Endothelial cell (in vitro differentiated cells): ENCODE measurements at regions not wholly inside any gene's neighbourhood (a gene's known extent, or its start where the extent isn't known, plus 50 kb on each side); places are given as distances from the start of the nearest gene placed in this dataset.

Experiments
- DNase-seq: peaks from one replicate; pipeline ENCODE4 v3.0.0; 2021; ENCODE audit warnings: low spot score
- H3K27ac Mint-ChIP-seq: one replicate; pipeline ENCODE4 v1.8.0; 2021; ENCODE audit warnings: mixed read lengths, inconsistent platforms; ENCODE audit not compliant: unreplicated experiment
- H3K27me3 Mint-ChIP-seq: one replicate; pipeline ENCODE4 v1.8.0; 2021; ENCODE audit warnings: mild to moderate bottlenecking, moderate library complexity, mixed read lengths, inconsistent platforms; ENCODE audit not compliant: unreplicated experiment
- H3K36me3 Mint-ChIP-seq: one replicate; pipeline ENCODE4 v1.8.0; 2021; ENCODE audit warnings: mild to moderate bottlenecking, low read depth, mixed read lengths, inconsistent platforms; ENCODE audit not compliant: unreplicated experiment
- H3K4me1 Mint-ChIP-seq: one replicate; pipeline ENCODE4 v1.8.0; 2021; ENCODE audit warnings: mild to moderate bottlenecking, mixed read lengths, inconsistent platforms; ENCODE audit not compliant: unreplicated experiment
- H3K4me3 Mint-ChIP-seq: one replicate; pipeline ENCODE4 v1.8.0; 2021; ENCODE audit warnings: mild to moderate bottlenecking, mixed read lengths, inconsistent platforms; ENCODE audit not compliant: unreplicated experiment
- H3K9me3 Mint-ChIP-seq: one replicate; pipeline ENCODE4 v1.8.0; 2021; ENCODE audit warnings: mixed read lengths, inconsistent platforms; ENCODE audit not compliant: unreplicated experiment
- CTCF ChIP-seq: fragments of 200-600 bp; sonication (generic); IDR thresholded peaks from one replicate; pipeline ENCODE4 v1.5.0; 2021; ENCODE audit warnings: antibody characterized with exemption; ENCODE audit not compliant: unreplicated experiment

- Mint-ChIP-seq H3K27me3 (peaks cover 2% of the 10 kb centered on the region), H3K4me3 (no peak overlapping the region), H3K4me1 (no peaks in the 10 kb centered on the region), H3K9me3 (no peaks in the 10 kb centered on the region), H3K27ac (no peak overlapping the region), H3K36me3 (no peaks in the 10 kb centered on the region)
- no peak for DNase-seq
- no peak for TF ChIP-seq CTCF
These were observed 51.0 kb upstream of the ACTR3 start for GRCh38 chr2:113838744-113839444.

- no peak for TF ChIP-seq CTCF
- Mint-ChIP-seq H3K4me3 (no peak overlapping the region), H3K9me3 (no peaks in the 10 kb centered on the region), H3K27ac (no peak overlapping the region), H3K27me3 (peaks cover 2% of the 10 kb centered on the region), H3K36me3 (no peaks in the 10 kb centered on the region), H3K4me1 (no peaks in the 10 kb centered on the region)
- DNase-seq, result no peak
These were observed 51.6 kb upstream of the ACTR3 start for GRCh38 chr2:113838277-113838676.

- no peaks in the 10 kb centered on the region for H3K9me3 Mint-ChIP-seq
- TF ChIP-seq CTCF, result no peak
- DNase-seq, result no peak
- H3K4me3 Mint-ChIP-seq, result no peak overlapping the region
- no peaks in the 10 kb centered on the region for H3K36me3 Mint-ChIP-seq
- no peak overlapping the region for H3K27ac Mint-ChIP-seq
- H3K4me1 Mint-ChIP-seq, result no peaks in the 10 kb centered on the region
- peaks cover 2% of the 10 kb centered on the region for H3K27me3 Mint-ChIP-seq
These were observed 55.7 kb upstream of the ACTR3 start for GRCh38 chr2:113834051-113834730.

GRCh38 chr2:113832795-113833290, 57.0 kb upstream of the ACTR3 start:
- no peak for DNase-seq
- Mint-ChIP-seq H3K27ac (no peak overlapping the region), H3K4me1 (no peaks in the 10 kb centered on the region), H3K9me3 (no peaks in the 10 kb centered on the region), H3K36me3 (no peaks in the 10 kb centered on the region), H3K27me3 (peaks cover 2% of the 10 kb centered on the region), H3K4me3 (no peak overlapping the region)
- TF ChIP-seq CTCF, result no peak

GRCh38 chr2:113831161-113831560, 58.7 kb upstream of the ACTR3 start:
- Mint-ChIP-seq H3K27ac (no peak overlapping the region), H3K4me3 (no peak overlapping the region), H3K4me1 (no peaks in the 10 kb centered on the region), H3K9me3 (no peaks in the 10 kb centered on the region), H3K27me3 (peaks cover 2% of the 10 kb centered on the region), H3K36me3 (no peaks in the 10 kb centered on the region)
- DNase-seq, result no peak
- no peak for TF ChIP-seq CTCF
